GM21515 (cell line): ENCODE measurements at regions not wholly inside any gene's neighbourhood (a gene's known extent, or its start where the extent isn't known, plus 50 kb on each side); places are given as distances from the start of the nearest gene placed in this dataset.

Source experiments
- ATAC-seq: cut with Tn5 transposase; IDR thresholded peaks from one replicate; pipeline ENCODE4 v1.9.1; 2021; ENCODE audit not compliant: unreplicated experiment

- no peak for ATAC-seq
These were observed 198.1 kb upstream of the FBXO11 start for GRCh38 chr2:48104418-48104817.

GRCh38 chr2:48105848-48106247 is 199.6 kb upstream of the FBXO11 start:
- ATAC-seq: no peak

DNA sequence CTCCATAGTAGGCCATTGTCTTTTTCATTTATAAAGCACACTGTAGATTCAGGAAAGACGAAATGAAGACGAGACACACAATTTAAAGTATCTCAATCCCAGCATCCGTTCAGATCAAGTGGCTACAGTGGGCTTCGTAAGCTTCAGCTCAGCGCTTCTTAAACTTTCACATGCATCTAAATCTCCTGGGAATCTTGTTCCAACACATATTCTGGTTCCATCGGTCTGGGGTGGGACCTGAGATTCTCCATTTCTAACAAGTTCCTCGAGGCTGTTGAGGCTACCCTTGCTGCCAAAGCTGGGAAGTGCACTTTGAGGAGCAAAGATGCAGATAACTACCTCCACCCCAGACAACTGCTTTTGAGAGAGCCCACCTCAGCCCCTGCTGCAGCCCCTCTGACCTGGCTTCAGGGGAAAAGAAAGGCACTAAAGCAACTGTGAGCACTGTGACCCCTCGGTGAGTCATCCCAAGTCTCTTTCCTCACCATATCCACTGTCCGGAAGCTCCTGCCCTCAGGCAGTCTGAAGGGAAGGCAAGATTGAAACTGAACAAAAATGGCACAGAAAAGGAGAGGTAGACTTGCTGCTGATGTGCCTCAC is 201.1 kb upstream of the FBXO11 start:
- no peak for ATAC-seq

- no peak for ATAC-seq
These were observed 202.2 kb upstream of the FBXO11 start for GRCh38 chr2:48108455-48108854.

DNA sequence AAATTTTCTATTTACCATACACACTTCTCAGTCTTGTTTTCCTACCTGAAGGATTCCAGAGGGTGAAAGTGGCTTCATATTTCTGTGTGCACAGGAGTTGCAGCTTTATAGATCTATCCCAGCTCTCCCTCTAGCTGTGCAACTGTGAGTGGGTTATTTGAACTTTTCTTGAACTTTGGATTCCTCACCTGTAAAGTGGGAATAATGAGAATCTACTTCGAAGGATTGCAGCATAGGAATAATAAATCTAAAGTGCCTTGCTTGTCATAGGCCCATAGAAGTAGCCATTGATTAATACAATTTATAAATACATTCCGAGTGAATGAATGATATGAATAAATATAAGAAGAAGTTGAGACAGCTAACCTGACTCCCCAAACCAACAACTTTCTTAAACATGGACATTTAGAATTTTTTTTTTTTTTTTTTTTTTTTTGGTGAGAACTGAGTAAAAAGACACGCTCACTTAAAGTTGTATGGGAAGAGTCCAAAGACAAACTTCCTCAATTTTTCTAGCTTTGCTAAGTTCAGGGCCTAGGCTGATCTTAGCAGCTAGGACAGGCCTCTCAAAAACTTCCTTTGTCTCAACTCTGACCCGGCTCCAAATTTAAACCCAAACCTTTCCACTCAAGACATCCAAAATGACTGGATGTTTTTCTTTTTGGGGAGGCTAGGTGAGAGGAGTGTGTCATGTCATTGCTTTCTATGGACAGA is 203.3 kb upstream of the FBXO11 start:
- ATAC-seq: no peak

DNA sequence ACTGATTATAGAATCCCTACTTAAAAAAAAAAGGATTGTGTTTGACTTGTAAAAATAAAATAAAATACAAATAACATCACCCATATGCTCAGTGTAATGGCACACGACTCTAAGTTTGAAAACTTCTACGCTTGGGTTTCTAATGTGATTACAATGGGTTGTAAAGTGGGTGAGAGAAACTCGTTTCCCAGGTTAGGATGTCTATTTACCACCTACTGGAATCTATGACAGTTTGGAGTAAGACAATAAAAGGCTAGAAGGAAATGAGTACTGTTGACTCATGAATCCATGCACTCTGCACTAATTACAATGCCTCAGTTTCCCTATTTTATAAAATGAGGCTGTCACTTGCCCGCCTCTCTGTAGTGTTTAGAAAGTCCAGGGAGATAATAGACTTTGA is 204.0 kb upstream of the FOXN2 start:
- ATAC-seq: no peak

DNA sequence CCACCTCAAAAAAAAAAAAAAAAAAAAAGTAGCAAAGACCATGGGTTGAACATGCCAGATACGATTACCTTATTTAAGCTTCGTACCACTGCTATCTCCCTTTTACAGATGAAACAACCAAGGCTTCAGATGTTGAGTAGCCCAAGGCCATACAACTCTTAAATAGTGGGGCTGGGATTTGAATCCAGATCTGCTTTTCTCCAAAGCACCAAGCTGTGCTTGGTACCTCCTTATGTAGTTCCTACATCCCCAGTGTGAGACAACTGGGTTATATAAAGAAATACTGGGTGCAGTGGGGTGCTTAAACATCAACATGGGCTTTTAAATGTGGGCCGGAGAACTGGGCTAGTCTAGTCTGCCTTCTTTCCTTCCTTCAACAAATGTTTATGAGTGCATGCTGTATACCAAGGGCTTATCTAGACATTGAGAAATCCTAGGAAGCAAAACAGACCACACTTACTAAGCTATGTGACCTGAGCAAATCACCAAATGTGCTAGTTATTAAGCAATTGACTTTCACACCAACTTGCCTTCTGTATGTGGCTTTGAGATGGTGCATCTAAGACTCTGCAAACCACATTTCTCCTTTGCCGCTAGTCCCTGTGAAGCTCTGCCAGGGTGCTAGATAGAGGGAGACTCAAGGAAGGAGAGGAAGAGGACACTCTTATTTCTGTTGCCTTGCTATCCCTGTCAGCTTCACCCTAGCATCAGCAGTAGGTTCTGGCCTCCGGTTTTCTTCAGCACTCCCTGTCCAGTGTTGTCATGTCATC is 201.4 kb upstream of the FOXN2 start:
- ATAC-seq: no peak

GRCh38 chr2:48113767-48114166 is 200.7 kb upstream of the FOXN2 start:
- no peak for ATAC-seq

DNA sequence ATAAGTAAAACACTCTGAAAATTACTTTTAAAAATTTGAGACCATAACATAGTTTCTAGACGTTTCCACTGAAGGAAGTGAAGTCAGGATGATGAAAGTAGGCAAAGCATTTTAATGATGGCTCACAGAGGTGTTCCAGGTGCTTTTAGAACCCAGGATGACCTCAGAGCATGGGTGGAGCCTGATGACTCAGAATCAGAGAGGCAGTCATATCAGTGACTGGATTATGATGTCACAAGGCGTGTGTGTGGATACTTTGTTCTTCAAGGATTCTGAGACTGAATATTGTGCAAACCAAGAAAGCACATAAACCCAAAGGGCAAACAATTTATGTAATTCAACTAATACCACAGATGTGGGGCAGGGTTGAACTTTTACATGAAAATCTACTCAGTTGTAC is 200.2 kb upstream of the FOXN2 start:
- no peak for ATAC-seq

DNA sequence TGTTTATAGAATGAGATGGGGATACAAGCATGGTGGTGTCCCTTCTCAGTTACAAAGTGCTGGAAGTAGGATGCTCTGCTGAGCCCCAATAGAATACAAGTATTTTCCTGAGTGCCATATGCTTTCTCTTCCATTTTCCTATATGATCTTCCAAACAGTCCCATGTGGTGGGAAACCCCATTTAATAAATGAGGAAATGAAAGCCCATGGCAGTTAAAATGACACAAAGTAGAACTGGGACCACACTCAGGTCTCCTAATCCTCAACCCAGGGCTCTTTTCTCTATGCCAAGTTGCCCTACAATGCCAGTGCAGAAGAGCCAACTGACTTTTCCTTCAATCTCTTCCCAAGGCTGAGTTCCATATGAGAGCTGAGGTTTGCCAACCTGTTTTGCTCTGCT is 198.0 kb upstream of the FOXN2 start:
- no peak for ATAC-seq

DNA sequence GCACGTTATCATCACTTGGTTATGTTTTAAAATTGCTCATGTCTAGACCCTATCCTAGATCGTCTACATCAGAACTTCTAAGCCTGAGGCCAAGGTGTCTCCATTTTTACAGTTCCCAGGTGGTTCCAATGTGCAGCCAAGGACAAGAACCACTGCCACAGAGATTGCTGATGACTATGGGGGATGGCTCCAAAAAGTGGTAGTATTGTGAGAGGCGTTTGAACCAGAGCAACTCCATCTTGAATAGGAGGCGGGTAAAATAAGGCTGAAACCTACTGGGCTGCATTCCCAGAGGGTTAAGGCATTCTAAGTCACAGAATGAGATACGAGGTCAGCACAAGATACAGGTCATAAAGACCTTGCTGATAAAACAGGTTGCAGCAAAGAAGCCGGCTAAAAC is 195.6 kb upstream of the FOXN2 start:
- ATAC-seq: no peak

- no peak for ATAC-seq
These were observed 194.4 kb upstream of the FOXN2 start for GRCh38 chr2:48120112-48120511.

DNA sequence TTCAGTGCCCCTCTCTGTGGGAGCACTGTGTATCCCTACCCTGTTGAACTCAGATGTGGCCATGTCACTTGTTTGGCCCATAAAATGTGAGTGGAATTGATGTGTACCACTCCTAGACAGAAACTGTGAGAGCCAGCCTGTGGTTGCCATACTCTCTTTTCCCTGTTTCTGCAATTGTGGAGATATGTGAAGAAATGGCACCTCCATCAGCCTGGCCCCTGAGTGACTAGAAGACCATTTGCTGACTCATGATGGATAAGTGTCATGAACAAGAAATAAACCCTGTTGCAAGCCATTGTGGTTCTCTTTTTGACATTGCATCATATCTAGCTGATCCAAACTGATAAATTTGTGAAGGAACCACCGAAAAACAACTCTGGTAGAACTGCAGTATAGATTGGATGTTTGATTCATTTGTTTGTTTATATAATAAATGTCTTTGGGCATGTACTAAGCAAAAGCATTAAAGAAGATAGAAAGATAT is 193.7 kb upstream of the FOXN2 start:
- no peak for ATAC-seq

- peak; percentile 62 for ATAC-seq
These were observed 192.3 kb upstream of the FOXN2 start for GRCh38 chr2:48122166-48122565.

DNA sequence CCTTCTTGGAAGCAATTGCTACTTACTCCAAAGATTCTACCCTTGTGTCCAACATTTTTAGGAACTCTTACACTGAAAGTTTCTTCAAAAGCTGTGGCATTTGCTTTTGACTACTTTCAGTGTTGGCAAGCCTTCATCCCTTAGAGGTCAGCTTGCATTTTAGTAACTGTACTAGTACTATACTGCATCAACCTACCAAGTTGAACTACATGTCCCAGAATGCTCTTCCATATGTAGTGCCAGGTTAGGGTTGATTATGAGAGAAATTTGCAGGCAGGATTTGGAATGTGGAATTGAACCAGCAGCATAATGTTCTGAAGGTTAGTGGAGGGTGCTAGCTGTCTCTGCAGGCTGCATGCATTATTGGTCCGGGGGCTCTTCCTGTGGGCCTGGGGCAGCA is 189.9 kb upstream of the FOXN2 start:
- ATAC-seq: no peak

DNA sequence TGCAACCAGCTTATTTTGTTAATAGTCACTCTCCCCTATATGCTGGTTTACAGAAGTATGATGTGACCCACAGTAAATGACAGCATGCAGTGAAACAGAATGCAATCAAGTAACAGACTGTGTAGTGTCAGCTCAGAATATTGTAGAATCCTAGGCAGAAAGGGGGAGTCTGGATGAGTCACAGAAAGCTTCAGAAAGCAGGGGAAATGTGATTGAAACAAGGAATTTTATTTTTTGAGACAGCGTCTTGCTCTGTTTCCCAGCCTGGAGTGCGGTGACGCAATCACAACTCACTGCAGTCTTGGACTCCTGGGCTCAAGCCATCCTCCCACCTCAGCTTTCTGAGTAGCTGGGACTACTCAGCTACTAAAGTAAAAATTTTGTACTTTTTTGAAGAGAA is 188.3 kb upstream of the FOXN2 start:
- ATAC-seq: no peak

- ATAC-seq: no peak
These were observed 186.8 kb upstream of the FOXN2 start for GRCh38 chr2:48127612-48128191.

- ATAC-seq: no peak
These were observed 185.1 kb upstream of the FOXN2 start for GRCh38 chr2:48129293-48129950.

- ATAC-seq: no peak
These were observed 182.8 kb upstream of the FOXN2 start for GRCh38 chr2:48131539-48132270.

GRCh38 chr2:48132271-48132625 is 182.2 kb upstream of the FOXN2 start:
- no peak for ATAC-seq

DNA sequence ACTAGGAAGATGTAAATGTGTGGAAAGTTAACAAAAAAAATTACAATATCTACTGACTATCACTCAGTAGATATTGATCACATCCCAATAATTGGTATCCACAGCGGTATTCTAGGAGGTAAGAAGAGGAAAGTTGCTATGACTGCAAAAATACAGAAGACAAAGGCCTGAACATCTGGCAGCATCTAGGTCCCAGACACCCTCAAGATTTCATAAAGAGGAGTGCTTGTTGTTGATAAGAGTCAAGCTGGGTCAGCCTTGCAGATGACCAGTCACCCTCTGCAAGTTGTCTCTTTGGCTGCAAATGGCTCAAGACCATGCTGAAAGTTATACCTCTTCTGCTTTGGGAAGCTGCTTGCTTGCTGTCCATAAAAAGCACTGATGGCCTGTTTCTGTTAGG is 179.8 kb upstream of the FOXN2 start:
- ATAC-seq: no peak
